ENCODE measurements at regions not wholly inside any gene's neighbourhood (a gene's known extent, or its start where the extent isn't known, plus 50 kb on each side); places are given as distances from the start of the nearest gene placed in this dataset.

DNA sequence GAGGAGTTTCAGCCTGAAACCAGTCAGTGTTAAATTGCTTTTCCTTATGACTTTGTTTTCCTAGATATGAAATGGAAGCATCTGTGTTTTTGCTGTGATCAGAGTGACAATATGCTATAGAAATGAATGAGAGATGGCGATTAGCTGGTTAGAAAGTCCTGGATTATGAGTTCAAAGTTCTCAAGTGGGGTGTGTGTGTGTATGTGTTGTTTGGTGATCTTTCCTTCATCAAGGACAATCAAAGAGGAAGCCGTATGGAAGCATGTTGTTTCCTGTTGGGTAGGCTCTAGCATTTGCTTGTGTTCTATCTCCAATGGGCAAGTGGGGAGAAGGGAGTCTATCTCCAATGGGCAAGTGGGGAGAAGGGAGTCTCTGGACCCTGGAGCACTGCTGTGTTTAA is 64.0 kb upstream of the STX18 start (continued):
- TF ChIP-seq, protein P1, sequence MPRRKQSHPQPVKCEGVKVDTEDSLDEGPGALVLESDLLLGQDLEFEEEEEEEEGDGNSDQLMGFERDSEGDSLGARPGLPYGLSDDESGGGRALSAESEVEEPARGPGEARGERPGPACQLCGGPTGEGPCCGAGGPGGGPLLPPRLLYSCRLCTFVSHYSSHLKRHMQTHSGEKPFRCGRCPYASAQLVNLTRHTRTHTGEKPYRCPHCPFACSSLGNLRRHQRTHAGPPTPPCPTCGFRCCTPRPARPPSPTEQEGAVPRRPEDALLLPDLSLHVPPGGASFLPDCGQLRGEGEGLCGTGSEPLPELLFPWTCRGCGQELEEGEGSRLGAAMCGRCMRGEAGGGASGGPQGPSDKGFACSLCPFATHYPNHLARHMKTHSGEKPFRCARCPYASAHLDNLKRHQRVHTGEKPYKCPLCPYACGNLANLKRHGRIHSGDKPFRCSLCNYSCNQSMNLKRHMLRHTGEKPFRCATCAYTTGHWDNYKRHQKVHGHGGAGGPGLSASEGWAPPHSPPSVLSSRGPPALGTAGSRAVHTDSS (tag by site-specific recombination; IDR thresholded peaks at IDR 0.05) = no peak

DNA sequence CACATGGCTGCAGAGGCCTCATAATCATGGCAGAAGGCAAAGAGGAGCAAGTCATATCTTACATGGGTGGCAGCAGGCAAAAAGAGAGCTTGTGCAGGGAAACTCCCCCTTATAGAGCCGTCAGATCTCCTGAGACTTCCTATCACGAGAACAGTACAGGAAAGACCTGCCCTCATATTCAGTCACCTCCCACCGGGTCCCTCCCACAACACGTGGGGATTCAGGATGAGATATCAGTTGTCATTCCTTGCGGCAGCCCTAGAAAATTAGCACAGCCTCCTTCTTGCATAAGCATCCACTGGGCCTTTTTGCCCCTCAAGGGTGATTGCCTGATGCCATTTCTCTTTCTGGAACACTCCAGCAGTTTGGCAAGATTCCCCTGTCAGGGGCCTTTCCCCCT is 61.7 kb upstream of the STX18 start:
- H3K9me3 ChIP-seq (ENCODE audit: control insufficient read depth, insufficient read depth, low read depth, low read length) = no peaks in the 10 kb centered on the region
- CTCF ChIA-PET = no interaction called here
- no peak overlapping the region for H3K27ac ChIP-seq (ENCODE audit: extremely low read depth, low read depth, low read length)
- no peaks in the 10 kb centered on the region for H3K36me3 ChIP-seq (ENCODE audit: control insufficient read depth in 2 of 2, insufficient read depth in 1 of 2, low read length in 2 of 2)
- POLR2A ChIA-PET = no interaction called here
- H3K4me3 ChIP-seq (ENCODE audit: low read depth, low read length) = no peak overlapping the region
- H3K4me1 ChIP-seq (ENCODE audit: control insufficient read depth, insufficient read depth, low read length) = no peaks in the 10 kb centered on the region
- TF ChIP-seq ZXDB (tag by site-specific recombination; IDR thresholded peaks at IDR 0.05) (no peak), TCF7L2 (IDR thresholded peaks at IDR 0.05; ENCODE audit: borderline replicate concordance, low read depth, low read length) (no peak), ZNF394 (tag by site-specific recombination; IDR thresholded peaks at IDR 0.05; ENCODE audit: borderline replicate concordance) (no peak), ZNF624 (tag by site-specific recombination; IDR thresholded peaks at IDR 0.05) (no peak), ZNF529 (tag by site-specific recombination; IDR thresholded peaks at IDR 0.05; ENCODE audit: insufficient replicate concordance) (no peak), ZNF354C (tag by site-specific recombination; IDR thresholded peaks at IDR 0.05; ENCODE audit: borderline replicate concordance, low read depth) (no peak), ZNF211 (tag by site-specific recombination; IDR thresholded peaks at IDR 0.05; ENCODE audit: low read depth) (no peak), ZNF76 (tag by site-specific recombination; IDR thresholded peaks at IDR 0.05; ENCODE audit: borderline replicate concordance, low read depth) (no peak), OVOL3 (tag by site-specific recombination; IDR thresholded peaks at IDR 0.05) (no peak), ZNF10 (tag by site-specific recombination; IDR thresholded peaks at IDR 0.05) (no peak)
- TF ChIP-seq, protein P2, sequence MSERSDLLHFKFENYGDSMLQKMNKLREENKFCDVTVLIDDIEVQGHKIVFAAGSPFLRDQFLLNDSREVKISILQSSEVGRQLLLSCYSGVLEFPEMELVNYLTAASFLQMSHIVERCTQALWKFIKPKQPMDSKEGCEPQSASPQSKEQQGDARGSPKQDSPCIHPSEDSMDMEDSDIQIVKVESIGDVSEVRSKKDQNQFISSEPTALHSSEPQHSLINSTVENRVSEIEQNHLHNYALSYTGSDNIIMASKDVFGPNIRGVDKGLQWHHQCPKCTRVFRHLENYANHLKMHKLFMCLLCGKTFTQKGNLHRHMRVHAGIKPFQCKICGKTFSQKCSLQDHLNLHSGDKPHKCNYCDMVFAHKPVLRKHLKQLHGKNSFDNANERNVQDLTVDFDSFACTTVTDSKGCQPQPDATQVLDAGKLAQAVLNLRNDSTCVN (tag by site-specific recombination; optimal IDR thresholded peaks at IDR 0.05) = no peak
- TF ChIP-seq, protein P3, sequence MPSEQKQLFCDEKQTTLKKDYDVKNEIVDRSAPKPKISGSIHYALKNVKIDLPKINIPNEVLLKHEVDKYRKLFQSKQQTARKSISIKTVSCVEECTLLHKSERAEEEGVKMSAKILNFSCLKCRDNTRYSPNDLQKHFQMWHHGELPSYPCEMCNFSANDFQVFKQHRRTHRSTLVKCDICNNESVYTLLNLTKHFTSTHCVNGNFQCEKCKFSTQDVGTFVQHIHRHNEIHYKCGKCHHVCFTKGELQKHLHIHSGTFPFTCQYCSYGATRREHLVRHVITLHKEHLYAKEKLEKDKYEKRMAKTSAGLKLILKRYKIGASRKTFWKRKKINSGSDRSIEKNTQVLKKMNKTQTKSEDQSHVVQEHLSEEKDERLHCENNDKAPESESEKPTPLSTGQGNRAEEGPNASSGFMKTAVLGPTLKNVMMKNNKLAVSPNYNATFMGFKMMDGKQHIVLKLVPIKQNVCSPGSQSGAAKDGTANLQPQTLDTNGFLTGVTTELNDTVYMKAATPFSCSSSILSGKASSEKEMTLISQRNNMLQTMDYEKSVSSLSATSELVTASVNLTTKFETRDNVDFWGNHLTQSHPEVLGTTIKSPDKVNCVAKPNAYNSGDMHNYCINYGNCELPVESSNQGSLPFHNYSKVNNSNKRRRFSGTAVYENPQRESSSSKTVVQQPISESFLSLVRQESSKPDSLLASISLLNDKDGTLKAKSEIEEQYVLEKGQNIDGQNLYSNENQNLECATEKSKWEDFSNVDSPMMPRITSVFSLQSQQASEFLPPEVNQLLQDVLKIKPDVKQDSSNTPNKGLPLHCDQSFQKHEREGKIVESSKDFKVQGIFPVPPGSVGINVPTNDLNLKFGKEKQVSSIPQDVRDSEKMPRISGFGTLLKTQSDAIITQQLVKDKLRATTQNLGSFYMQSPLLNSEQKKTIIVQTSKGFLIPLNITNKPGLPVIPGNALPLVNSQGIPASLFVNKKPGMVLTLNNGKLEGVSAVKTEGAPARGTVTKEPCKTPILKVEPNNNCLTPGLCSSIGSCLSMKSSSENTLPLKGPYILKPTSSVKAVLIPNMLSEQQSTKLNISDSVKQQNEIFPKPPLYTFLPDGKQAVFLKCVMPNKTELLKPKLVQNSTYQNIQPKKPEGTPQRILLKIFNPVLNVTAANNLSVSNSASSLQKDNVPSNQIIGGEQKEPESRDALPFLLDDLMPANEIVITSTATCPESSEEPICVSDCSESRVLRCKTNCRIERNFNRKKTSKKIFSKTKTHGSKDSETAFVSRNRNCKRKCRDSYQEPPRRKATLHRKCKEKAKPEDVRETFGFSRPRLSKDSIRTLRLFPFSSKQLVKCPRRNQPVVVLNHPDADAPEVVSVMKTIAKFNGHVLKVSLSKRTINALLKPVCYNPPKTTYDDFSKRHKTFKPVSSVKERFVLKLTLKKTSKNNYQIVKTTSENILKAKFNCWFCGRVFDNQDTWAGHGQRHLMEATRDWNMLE (tag by site-specific recombination; conservative IDR thresholded peaks at IDR 0.05; ENCODE audit: low read depth) = no peak
- TF ChIP-seq, protein P4, sequence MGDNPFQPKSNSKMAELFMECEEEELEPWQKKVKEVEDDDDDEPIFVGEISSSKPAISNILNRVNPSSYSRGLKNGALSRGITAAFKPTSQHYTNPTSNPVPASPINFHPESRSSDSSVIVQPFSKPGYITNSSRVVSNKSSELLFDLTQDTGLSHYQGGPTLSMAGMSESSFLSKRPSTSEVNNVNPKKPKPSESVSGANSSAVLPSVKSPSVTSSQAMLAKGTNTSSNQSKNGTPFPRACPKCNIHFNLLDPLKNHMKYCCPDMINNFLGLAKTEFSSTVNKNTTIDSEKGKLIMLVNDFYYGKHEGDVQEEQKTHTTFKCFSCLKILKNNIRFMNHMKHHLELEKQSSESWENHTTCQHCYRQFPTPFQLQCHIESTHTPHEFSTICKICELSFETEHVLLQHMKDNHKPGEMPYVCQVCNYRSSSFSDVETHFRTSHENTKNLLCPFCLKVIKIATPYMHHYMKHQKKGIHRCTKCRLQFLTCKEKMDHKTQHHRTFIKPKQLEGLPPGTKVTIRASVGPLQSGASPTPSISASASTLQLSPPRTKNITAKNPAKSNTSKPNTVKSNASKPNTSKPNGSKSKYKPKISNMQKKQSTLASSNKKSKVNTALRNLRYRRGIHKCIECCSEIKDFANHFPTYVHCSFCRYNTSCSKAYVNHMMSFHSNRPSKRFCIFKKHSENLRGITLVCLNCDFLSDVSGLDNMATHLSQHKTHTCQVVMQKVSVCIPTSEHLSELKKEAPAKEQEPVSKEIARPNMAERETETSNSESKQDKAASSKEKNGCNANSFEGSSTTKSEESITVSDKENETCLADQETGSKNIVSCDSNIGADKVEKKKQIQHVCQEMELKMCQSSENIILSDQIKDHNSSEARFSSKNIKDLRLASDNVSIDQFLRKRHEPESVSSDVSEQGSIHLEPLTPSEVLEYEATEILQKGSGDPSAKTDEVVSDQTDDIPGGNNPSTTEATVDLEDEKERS (tag by site-specific recombination; IDR thresholded peaks at IDR 0.05) = no peak
- TF ChIP-seq, protein P5, sequence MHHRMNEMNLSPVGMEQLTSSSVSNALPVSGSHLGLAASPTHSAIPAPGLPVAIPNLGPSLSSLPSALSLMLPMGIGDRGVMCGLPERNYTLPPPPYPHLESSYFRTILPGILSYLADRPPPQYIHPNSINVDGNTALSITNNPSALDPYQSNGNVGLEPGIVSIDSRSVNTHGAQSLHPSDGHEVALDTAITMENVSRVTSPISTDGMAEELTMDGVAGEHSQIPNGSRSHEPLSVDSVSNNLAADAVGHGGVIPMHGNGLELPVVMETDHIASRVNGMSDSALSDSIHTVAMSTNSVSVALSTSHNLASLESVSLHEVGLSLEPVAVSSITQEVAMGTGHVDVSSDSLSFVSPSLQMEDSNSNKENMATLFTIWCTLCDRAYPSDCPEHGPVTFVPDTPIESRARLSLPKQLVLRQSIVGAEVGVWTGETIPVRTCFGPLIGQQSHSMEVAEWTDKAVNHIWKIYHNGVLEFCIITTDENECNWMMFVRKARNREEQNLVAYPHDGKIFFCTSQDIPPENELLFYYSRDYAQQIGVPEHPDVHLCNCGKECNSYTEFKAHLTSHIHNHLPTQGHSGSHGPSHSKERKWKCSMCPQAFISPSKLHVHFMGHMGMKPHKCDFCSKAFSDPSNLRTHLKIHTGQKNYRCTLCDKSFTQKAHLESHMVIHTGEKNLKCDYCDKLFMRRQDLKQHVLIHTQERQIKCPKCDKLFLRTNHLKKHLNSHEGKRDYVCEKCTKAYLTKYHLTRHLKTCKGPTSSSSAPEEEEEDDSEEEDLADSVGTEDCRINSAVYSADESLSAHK (tag by site-specific recombination; IDR thresholded peaks at IDR 0.05) = no peak
- TF ChIP-seq, protein P6, sequence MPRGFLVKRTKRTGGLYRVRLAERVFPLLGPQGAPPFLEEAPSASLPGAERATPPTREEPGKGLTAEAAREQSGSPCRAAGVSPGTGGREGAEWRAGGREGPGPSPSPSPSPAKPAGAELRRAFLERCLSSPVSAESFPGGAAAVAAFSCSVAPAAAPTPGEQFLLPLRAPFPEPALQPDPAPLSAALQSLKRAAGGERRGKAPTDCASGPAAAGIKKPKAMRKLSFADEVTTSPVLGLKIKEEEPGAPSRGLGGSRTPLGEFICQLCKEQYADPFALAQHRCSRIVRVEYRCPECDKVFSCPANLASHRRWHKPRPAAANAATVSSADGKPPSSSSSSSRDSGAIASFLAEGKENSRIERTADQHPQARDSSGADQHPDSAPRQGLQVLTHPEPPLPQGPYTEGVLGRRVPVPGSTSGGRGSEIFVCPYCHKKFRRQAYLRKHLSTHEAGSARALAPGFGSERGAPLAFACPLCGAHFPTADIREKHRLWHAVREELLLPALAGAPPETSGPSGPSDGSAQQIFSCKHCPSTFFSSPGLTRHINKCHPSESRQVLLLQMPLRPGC (tag by site-specific recombination; IDR thresholded peaks at IDR 0.05) = no peak

Data from HEK293 (cell line).